ENCODE measurements at regions not wholly inside any gene's neighbourhood (a gene's known extent, or its start where the extent isn't known, plus 50 kb on each side); places are given as distances from the start of the nearest gene placed in this dataset.

DNA sequence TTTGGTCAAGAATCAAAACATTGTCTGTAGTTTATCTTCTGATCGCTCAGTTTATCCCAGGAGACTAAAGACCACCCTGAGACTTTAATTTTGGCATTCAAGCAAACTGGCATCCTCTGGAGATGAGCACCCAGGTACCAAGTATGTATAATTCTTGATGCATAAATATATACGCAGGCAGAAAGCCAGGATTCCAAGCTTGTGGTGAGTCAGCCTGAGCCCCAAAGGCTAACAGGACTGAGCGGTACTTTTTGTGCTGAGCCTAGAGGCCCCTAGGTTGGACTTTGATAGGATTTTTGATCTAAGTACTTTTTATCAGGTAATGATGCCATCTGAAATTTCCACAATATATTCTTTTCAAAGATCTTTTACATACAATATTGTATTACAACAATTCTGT, 301.3 kb downstream of the TFAP2B start:
- TF ChIP-seq, protein P1, sequence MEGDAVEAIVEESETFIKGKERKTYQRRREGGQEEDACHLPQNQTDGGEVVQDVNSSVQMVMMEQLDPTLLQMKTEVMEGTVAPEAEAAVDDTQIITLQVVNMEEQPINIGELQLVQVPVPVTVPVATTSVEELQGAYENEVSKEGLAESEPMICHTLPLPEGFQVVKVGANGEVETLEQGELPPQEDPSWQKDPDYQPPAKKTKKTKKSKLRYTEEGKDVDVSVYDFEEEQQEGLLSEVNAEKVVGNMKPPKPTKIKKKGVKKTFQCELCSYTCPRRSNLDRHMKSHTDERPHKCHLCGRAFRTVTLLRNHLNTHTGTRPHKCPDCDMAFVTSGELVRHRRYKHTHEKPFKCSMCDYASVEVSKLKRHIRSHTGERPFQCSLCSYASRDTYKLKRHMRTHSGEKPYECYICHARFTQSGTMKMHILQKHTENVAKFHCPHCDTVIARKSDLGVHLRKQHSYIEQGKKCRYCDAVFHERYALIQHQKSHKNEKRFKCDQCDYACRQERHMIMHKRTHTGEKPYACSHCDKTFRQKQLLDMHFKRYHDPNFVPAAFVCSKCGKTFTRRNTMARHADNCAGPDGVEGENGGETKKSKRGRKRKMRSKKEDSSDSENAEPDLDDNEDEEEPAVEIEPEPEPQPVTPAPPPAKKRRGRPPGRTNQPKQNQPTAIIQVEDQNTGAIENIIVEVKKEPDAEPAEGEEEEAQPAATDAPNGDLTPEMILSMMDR (IDR thresholded peaks at IDR 0.05; ENCODE audit: insufficient read depth, low read depth, low read length): no peak
- TF ChIP-seq EZH2 (IDR thresholded peaks at IDR 0.05; ENCODE audit: insufficient read depth, low read length): no peak
